HepG2 (cell line): ENCODE measurements at regions not wholly inside any gene's neighbourhood (a gene's known extent, or its start where the extent isn't known, plus 50 kb on each side); places are given as distances from the start of the nearest gene placed in this dataset.

Source experiments
- ATAC-seq: fragments of 200-7000 bp; cut with Tn5 transposase; 3 replicates; pipeline ENCODE4 v1.9.1; 2020; ENCODE audit warnings: mild to moderate bottlenecking, moderate library complexity
- BruUV-seq: library from RNA; stranded (reverse); fragments of 400-500 nt; replicated peaks from 2 replicates; lab custom pipeline; 2021; lab: Mats Ljungman, UMichigan
- CTCF ChIA-PET: fragments of 300-600 bp; formaldehyde crosslinking; extraction: SDS; loops from one replicate; lab custom pipeline; 2021; ENCODE audit warnings: low total read pairs, inconsistent platforms, low intra/inter-chr PET ratio; lab: Yijun Ruan, JAX
- POLR2A ChIA-PET: fragments of 350-600 bp; sonication (Branson Sonifier 250); formaldehyde crosslinking; loops from one replicate; lab custom pipeline; 2020; ENCODE audit warnings: antibody characterized with exemption, inconsistent platforms; lab: Yijun Ruan, JAX
- DNase-seq: peaks from one replicate; pipeline ENCODE4 v3.0.0-alpha.2; 2015; ENCODE audit warnings: low spot score
- FAIRE-seq: peaks from 3 replicates; lab custom pipeline; 2011; peaks lifted over from hg19 to GRCh38; lab: Jason Lieb, UNC
- H2AFZ ChIP-seq: one replicate; pipeline ENCODE4 v1.6.1; 2011; ENCODE audit warnings: low read length, inconsistent platforms
- H3K27ac ChIP-seq: fragments of 300-600 bp; 3 replicates; pipeline ENCODE4 v1.8.0; 2011; ENCODE audit warnings: mixed run types, mild to moderate bottlenecking, mixed read lengths, low read length, inconsistent platforms; ENCODE audit not compliant: insufficient read depth; ENCODE audit errors: extremely low read length
- H3K27me3 ChIP-seq, 2 experiments: fragments of 200-600 bp in 1 of 2; 2 replicates in 1 of 2; 3 replicates in 1 of 2; pipeline versions ENCODE4 v1.6.0 to v1.8.0; 2011; ENCODE audit warnings: low read length in 2 of 2, mild to moderate bottlenecking in 2 of 2, moderate library complexity in 2 of 2, inconsistent platforms in 1 of 2; ENCODE audit not compliant: insufficient read depth in 2 of 2, control insufficient read depth in 1 of 2
- H3K36me3 ChIP-seq, 2 experiments: fragments of 200-600 bp in 1 of 2; replicated peaks in 1 of 2; 2 replicates in 1 of 2; 3 replicates in 1 of 2; pipeline versions ENCODE4 v1.5.1 to v1.8.0; 2011; ENCODE audit warnings: low read length in 2 of 2, inconsistent platforms in 1 of 2; ENCODE audit not compliant: insufficient read depth in 2 of 2, control insufficient read depth in 1 of 2
- H3K4me1 ChIP-seq: 2 replicates; pipeline ENCODE4 v1.5.1; 2012; ENCODE audit warnings: low read length, inconsistent platforms; ENCODE audit not compliant: insufficient read depth
- H3K4me2 ChIP-seq: 2 replicates; pipeline ENCODE4 v1.6.0; 2011; ENCODE audit warnings: low read depth, low read length, inconsistent platforms
- H3K4me3 ChIP-seq, 3 experiments: fragments of 200-600 bp in 1 of 3; sonication (generic), shearing (Covaris generic) in 1 of 3; replicated peaks in 1 of 3; 2 replicates each; pipeline ENCODE4 v1.5.1; 2011 to 2016; ENCODE audit warnings: low read length in 3 of 3, inconsistent platforms in 2 of 3, low read depth in 2 of 3, mild to moderate bottlenecking in 2 of 3, control low read depth in 1 of 3, mixed read lengths in 1 of 3; ENCODE audit not compliant: insufficient read depth in 1 of 3
- H3K79me2 ChIP-seq: one replicate; pipeline ENCODE4 v1.6.1; 2011; ENCODE audit warnings: low read length, inconsistent platforms; ENCODE audit not compliant: insufficient read depth
- H3K9ac ChIP-seq: 2 replicates; pipeline ENCODE4 v1.6.0; 2011; ENCODE audit warnings: mild to moderate bottlenecking, low read depth, low read length, inconsistent platforms; ENCODE audit not compliant: insufficient read depth
- H3K9me3 ChIP-seq: 2 replicates; pipeline ENCODE4 v1.5.1; 2012; ENCODE audit warnings: mild to moderate bottlenecking, low read length
- H4K20me1 ChIP-seq: 2 replicates; pipeline ENCODE4 v1.6.0; 2011; ENCODE audit warnings: inconsistent platforms, mild to moderate bottlenecking, low read length, moderate library complexity; ENCODE audit not compliant: insufficient read depth
- AGO2 ChIP-seq: fragments of 200-400 bp; formaldehyde crosslinking; optimal IDR thresholded peaks from 2 replicates; pipeline ENCODE3; 2017; ENCODE audit warnings: mild to moderate bottlenecking, low read depth, low read length, moderate library complexity
- DNMT1 ChIP-seq: sonication (generic); formaldehyde crosslinking; IDR thresholded peaks from 2 replicates; pipeline ENCODE4 v1.5.1; 2020; ENCODE audit warnings: mild to moderate bottlenecking, missing genetic modification reagents
- MTA1 ChIP-seq: sonication (generic); formaldehyde crosslinking; IDR thresholded peaks from 2 replicates; pipeline ENCODE4 v1.4.0; 2020; ENCODE audit warnings: missing genetic modification reagents, mild to moderate bottlenecking, borderline replicate concordance
- RAD21 ChIP-seq: fragments of 450-650 bp; formaldehyde crosslinking; IDR thresholded peaks from 2 replicates; pipeline ENCODE4 v1.5.0; 2020; ENCODE audit warnings: mild to moderate bottlenecking
- SALL1 ChIP-seq: sonication (generic); formaldehyde crosslinking; IDR thresholded peaks from 2 replicates; pipeline ENCODE4 v1.8.0; 2022; ENCODE audit warnings: mild to moderate bottlenecking, missing genetic modification reagents
- SMC3 ChIP-seq: IDR thresholded peaks from 2 replicates; pipeline ENCODE4 v1.6.1; 2011; ENCODE audit warnings: low read length, improper control_type of control experiment
- XRCC5 ChIP-seq: fragments of 200-400 bp; formaldehyde crosslinking; optimal IDR thresholded peaks from 2 replicates; pipeline ENCODE3; 2017; ENCODE audit warnings: mild to moderate bottlenecking, low read length
- ZNF501 ChIP-seq: sonication (generic); formaldehyde crosslinking; IDR thresholded peaks from 2 replicates; pipeline ENCODE4 v1.5.1; 2020; ENCODE audit warnings: mild to moderate bottlenecking, moderate library complexity, missing genetic modification reagents
- WGBS: methylation state at CpG from one replicate; pipeline ENCODE4 v1.1.6; 2017; ENCODE audit warnings: low lambda C conversion rate; 5-methylcytosine and 5-hydroxymethylcytosine counted together
- in situ Hi-C: cut with HindIII; loops from 2 replicates; pipeline ENCODE4 v1.10.0; 2017; ENCODE audit warnings: low pct_unique_long_range_greater_than_20kb; ENCODE audit not compliant: extremely low pct_ligation_motif_present
- intact Hi-C: fragments of 100-400 bp; cut with micrococcal nuclease; formaldehyde crosslinking; loops from one replicate; pipeline ENCODE4 v1.10.0; 2022; ENCODE audit not compliant: unreplicated experiment
- TF ChIP-seq, protein P1 (sequence below): sonication (generic); formaldehyde crosslinking; IDR thresholded peaks from 2 replicates; pipeline ENCODE4 v1.5.0; 2020; ENCODE audit warnings: missing genetic modification reagents
- TF ChIP-seq, protein P2 (sequence below): sonication (generic); formaldehyde crosslinking; IDR thresholded peaks from 2 replicates; pipeline ENCODE4 v1.5.1; 2020; ENCODE audit warnings: mild to moderate bottlenecking, moderate library complexity, missing genetic modification reagents
- TF ChIP-seq, protein P3 (sequence below): sonication (generic); formaldehyde crosslinking; IDR thresholded peaks from 2 replicates; pipeline ENCODE4 v1.5.0; 2020; ENCODE audit warnings: mild to moderate bottlenecking, missing genetic modification reagents, moderate library complexity

DNA sequence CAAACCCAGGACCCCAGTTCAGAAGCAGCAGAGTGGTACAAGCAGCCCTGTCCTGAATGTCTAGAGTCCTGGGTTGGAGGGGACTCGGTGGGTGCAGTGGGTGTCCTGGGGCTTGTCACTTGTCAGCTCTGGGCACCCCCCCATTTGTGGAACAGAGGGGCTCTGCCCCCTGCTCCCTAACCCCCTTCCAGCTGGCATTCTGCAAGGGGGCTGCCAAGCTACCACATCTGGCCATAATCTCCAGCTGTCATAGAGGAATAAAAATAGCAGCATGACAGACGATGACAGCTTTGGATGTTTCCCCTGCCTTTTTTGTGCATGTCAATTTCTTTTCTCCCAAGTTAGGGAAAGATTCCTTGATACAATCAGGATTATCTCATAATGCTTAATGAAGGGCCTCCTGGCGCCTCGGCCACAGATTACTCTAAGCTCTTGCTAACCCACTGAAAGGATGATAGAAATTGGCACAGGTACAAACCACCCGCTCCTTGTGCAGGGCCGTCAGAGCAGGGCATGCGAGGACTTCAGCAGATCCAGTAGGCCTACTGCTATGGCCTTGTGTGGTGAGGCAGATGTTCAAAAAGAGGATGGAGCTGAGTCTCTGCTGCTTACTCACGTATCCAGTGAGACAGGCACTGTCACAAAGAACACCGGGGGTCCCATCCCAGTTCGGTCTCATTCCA lies 83.0 kb downstream of the ISX start:
- no peak for DNase-seq
- H3K27ac ChIP-seq: no peak overlapping the region
- H3K4me1 ChIP-seq: no peaks in the 10 kb centered on the region
- no peaks in the 10 kb centered on the region for H3K36me3 ChIP-seq
- H2AFZ ChIP-seq: no peak overlapping the region
- CTCF ChIA-PET: no interaction called here
- intact Hi-C loops (no loop called here), in situ Hi-C loops (no loop called here)
- no peak overlapping the region for H3K9ac ChIP-seq
- no TSS peak for BruUV-seq
- no peaks in the 10 kb centered on the region for H3K79me2 ChIP-seq
- no peak for ATAC-seq
- H3K9me3 ChIP-seq: no peaks in the 10 kb centered on the region
- H3K4me2 ChIP-seq: no peak overlapping the region
- POLR2A ChIA-PET: no interaction called here
- no peak for TF ChIP-seq AGO2
- TF ChIP-seq, protein P1, sequence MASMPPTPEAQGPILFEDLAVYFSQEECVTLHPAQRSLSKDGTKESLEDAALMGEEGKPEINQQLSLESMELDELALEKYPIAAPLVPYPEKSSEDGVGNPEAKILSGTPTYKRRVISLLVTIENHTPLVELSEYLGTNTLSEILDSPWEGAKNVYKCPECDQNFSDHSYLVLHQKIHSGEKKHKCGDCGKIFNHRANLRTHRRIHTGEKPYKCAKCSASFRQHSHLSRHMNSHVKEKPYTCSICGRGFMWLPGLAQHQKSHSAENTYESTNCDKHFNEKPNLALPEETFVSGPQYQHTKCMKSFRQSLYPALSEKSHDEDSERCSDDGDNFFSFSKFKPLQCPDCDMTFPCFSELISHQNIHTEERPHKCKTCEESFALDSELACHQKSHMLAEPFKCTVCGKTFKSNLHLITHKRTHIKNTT (CRISPR knock-in tag): no peak
- 69% methylated on average over 7 of the region's 10 CpGs for WGBS
- H3K4me3 ChIP-seq: no peak overlapping the region
- H4K20me1 ChIP-seq: no peaks in the 10 kb centered on the region
- H3K27me3 ChIP-seq: peaks cover 0 to 4% of the 10 kb centered on the region in 2 experiments; a peak in 2 of 5 replicates
- FAIRE-seq: no peak

DNA sequence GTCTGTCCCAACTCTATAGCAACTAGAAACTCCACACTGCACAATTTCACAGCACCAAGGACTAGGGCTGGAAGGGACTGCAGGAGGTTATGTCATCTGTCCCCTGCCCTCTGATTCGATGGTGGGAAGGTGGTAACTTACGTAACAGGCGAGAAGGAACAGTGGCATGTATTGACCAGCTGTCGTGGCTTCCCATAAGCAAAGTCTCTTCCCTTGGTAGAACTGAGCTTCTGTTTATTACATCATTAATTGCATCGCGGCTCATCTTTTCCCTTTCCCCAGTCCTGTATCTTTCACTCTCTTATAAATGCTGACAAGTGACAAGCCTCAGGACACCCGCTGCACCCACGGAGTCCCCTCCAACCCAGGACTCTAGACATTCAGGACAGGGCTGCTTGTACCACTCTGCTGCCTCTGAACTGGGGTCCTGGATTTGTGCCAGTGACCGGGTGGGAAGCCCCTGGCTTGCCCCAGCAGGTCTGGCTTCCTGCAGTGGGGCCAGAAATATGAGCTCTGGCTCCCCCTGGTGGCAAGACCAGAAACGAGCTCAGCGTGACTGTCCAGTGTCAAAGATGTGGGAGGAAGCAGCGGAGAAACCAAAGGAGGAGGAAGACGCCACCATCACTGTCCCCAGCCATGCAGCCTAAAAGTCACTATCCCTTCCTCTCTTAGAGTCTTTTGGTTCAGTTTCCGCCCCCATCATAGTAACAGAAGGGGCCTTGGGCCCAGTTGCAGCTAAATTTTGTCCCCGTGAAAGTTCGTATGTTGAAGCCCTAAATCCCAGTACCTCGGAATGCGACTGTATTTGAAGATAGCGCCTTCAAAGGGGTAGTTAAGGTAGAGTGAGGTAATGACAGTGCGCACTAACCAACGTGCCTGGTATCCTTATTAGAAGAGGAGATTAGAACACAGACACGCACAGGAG lies 84.5 kb downstream of the ISX start:
- Histone ChIP-seq H2AFZ (no peak overlapping the region), H3K9me3 (no peaks in the 10 kb centered on the region), H3K9ac (no peak overlapping the region), H3K36me3 (no peaks in the 10 kb centered on the region), H3K4me2 (no peak overlapping the region), H4K20me1 (no peaks in the 10 kb centered on the region), H3K27me3 (peaks cover 0 to 4% of the 10 kb centered on the region in 2 experiments; a peak in 2 of 5 replicates), H3K4me3 (no peak overlapping the region), H3K79me2 (no peaks in the 10 kb centered on the region), H3K27ac (no peak overlapping the region), H3K4me1 (no peaks in the 10 kb centered on the region)
- in situ Hi-C loops: loop anchor here (10.0 kb wide), 1 partner anchor 736 kb away; no protein-coding TSS in a partner anchor
- WGBS: 47% methylated on average over 21 of the region's 22 CpGs
- intact Hi-C loops: no loop called here
- BruUV-seq: no TSS peak
- DNase-seq (peak; percentile 36), FAIRE-seq (peak; percentile 71), ATAC-seq (peak; percentile 84)
- ChIA-PET CTCF (interaction anchor here (1.4 kb wide), 1 partner anchor 736 kb away, joined by 12 read pairs; no protein-coding TSS in a partner anchor), POLR2A (no interaction called here)
- peak; percentile 58 for TF ChIP-seq RAD21
- TF ChIP-seq, protein P2, sequence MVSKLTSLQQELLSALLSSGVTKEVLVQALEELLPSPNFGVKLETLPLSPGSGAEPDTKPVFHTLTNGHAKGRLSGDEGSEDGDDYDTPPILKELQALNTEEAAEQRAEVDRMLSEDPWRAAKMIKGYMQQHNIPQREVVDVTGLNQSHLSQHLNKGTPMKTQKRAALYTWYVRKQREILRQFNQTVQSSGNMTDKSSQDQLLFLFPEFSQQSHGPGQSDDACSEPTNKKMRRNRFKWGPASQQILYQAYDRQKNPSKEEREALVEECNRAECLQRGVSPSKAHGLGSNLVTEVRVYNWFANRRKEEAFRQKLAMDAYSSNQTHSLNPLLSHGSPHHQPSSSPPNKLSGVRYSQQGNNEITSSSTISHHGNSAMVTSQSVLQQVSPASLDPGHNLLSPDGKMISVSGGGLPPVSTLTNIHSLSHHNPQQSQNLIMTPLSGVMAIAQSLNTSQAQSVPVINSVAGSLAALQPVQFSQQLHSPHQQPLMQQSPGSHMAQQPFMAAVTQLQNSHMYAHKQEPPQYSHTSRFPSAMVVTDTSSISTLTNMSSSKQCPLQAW: 0 out of 2 replicates have a peak, but pooled peaks have one; percentile 36
- TF ChIP-seq DNMT1 (CRISPR knock-in tag): no peak
- peak; percentile 42; the same call in 1 of the 2 replicates for TF ChIP-seq SMC3
- TF ChIP-seq SALL1 (CRISPR knock-in tag): 0 out of 2 replicates have a peak, but pooled peaks have one; percentile 10
- 0 out of 2 replicates have a peak, but pooled peaks have one; percentile 24 for TF ChIP-seq ZNF501 (CRISPR knock-in tag)
- TF ChIP-seq, protein P3, sequence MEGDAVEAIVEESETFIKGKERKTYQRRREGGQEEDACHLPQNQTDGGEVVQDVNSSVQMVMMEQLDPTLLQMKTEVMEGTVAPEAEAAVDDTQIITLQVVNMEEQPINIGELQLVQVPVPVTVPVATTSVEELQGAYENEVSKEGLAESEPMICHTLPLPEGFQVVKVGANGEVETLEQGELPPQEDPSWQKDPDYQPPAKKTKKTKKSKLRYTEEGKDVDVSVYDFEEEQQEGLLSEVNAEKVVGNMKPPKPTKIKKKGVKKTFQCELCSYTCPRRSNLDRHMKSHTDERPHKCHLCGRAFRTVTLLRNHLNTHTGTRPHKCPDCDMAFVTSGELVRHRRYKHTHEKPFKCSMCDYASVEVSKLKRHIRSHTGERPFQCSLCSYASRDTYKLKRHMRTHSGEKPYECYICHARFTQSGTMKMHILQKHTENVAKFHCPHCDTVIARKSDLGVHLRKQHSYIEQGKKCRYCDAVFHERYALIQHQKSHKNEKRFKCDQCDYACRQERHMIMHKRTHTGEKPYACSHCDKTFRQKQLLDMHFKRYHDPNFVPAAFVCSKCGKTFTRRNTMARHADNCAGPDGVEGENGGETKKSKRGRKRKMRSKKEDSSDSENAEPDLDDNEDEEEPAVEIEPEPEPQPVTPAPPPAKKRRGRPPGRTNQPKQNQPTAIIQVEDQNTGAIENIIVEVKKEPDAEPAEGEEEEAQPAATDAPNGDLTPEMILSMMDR (CRISPR knock-in tag): peak; percentile 90
- no peak for TF ChIP-seq MTA1
- peak; percentile 73 for TF ChIP-seq XRCC5
